ENCODE measurements at regions not wholly inside any gene's neighbourhood (a gene's known extent, or its start where the extent isn't known, plus 50 kb on each side); places are given as distances from the start of the nearest gene placed in this dataset.
"Not testable (repeated sequence)": the region's sequence is repeated elsewhere in the genome, so short reads cannot be mapped to it uniquely, and the experiment has no call there.

GRCh38 chr2:111551428-111551827, 332.6 kb downstream of the ANAPC1 start:
- H3K4me1 ChIP-seq (ENCODE audit: insufficient read depth, low read length); H3K9ac ChIP-seq (ENCODE audit: low read depth, low read length); H3K36me3 ChIP-seq (ENCODE audit: insufficient read depth, low read length); H3K9me3 ChIP-seq (ENCODE audit: control insufficient read depth, insufficient read depth, low read length): not testable (repeated sequence)

- H3K9ac ChIP-seq (ENCODE audit: low read depth, low read length); H3K4me1 ChIP-seq (ENCODE audit: insufficient read depth, low read length); H3K9me3 ChIP-seq (ENCODE audit: control insufficient read depth, insufficient read depth, low read length); H3K36me3 ChIP-seq (ENCODE audit: insufficient read depth, low read length): not testable (repeated sequence)
Observed at GRCh38 chr2:111552625-111553024, 331.4 kb downstream of the ANAPC1 start.

GRCh38 chr2:111559301-111559700, 324.7 kb downstream of the ANAPC1 start:
- H3K9ac ChIP-seq (ENCODE audit: low read depth, low read length); H3K36me3 ChIP-seq (ENCODE audit: insufficient read depth, low read length); H3K9me3 ChIP-seq (ENCODE audit: control insufficient read depth, insufficient read depth, low read length); H3K4me1 ChIP-seq (ENCODE audit: insufficient read depth, low read length): not testable (repeated sequence)

GRCh38 chr2:111559814-111560213, 324.2 kb downstream of the ANAPC1 start:
- H3K36me3 ChIP-seq (ENCODE audit: insufficient read depth, low read length); H3K4me1 ChIP-seq (ENCODE audit: insufficient read depth, low read length); H3K9me3 ChIP-seq (ENCODE audit: control insufficient read depth, insufficient read depth, low read length); H3K9ac ChIP-seq (ENCODE audit: low read depth, low read length): not testable (repeated sequence)

GRCh38 chr2:111566068-111566467, 317.9 kb downstream of the ANAPC1 start:
- H3K36me3 ChIP-seq (ENCODE audit: insufficient read depth, low read length); H3K9me3 ChIP-seq (ENCODE audit: control insufficient read depth, insufficient read depth, low read length); H3K4me1 ChIP-seq (ENCODE audit: insufficient read depth, low read length); H3K9ac ChIP-seq (ENCODE audit: low read depth, low read length): not testable (repeated sequence)

- H3K9ac ChIP-seq (ENCODE audit: low read depth, low read length); H3K9me3 ChIP-seq (ENCODE audit: control insufficient read depth, insufficient read depth, low read length); H3K36me3 ChIP-seq (ENCODE audit: insufficient read depth, low read length); H3K4me1 ChIP-seq (ENCODE audit: insufficient read depth, low read length): not testable (repeated sequence)
Observed at GRCh38 chr2:111567233-111567632, 316.8 kb downstream of the ANAPC1 start.

GRCh38 chr2:111569356-111570199, 314.4 kb downstream of the ANAPC1 start:
- H3K9me3 ChIP-seq (ENCODE audit: control insufficient read depth, insufficient read depth, low read length); H3K36me3 ChIP-seq (ENCODE audit: insufficient read depth, low read length); H3K9ac ChIP-seq (ENCODE audit: low read depth, low read length); H3K4me1 ChIP-seq (ENCODE audit: insufficient read depth, low read length): not testable (repeated sequence)

GRCh38 chr2:111570300-111571114, 313.5 kb downstream of the ANAPC1 start:
- not testable (repeated sequence) for H3K36me3 ChIP-seq (ENCODE audit: insufficient read depth, low read length); H3K4me1 ChIP-seq (ENCODE audit: insufficient read depth, low read length); H3K9me3 ChIP-seq (ENCODE audit: control insufficient read depth, insufficient read depth, low read length); H3K9ac ChIP-seq (ENCODE audit: low read depth, low read length)

GRCh38 chr2:111574803-111575202, 309.2 kb downstream of the ANAPC1 start:
- not testable (repeated sequence) for H3K36me3 ChIP-seq (ENCODE audit: insufficient read depth, low read length); H3K9me3 ChIP-seq (ENCODE audit: control insufficient read depth, insufficient read depth, low read length); H3K4me1 ChIP-seq (ENCODE audit: insufficient read depth, low read length); H3K9ac ChIP-seq (ENCODE audit: low read depth, low read length)

- not testable (repeated sequence) for H3K4me1 ChIP-seq (ENCODE audit: insufficient read depth, low read length); H3K9me3 ChIP-seq (ENCODE audit: control insufficient read depth, insufficient read depth, low read length); H3K36me3 ChIP-seq (ENCODE audit: insufficient read depth, low read length); H3K9ac ChIP-seq (ENCODE audit: low read depth, low read length)
Observed at GRCh38 chr2:111577154-111577885, 306.7 kb downstream of the ANAPC1 start.

GRCh38 chr2:111579500-111580134, 304.4 kb downstream of the ANAPC1 start:
- not testable (repeated sequence) for H3K4me1 ChIP-seq (ENCODE audit: insufficient read depth, low read length); H3K9ac ChIP-seq (ENCODE audit: low read depth, low read length); H3K36me3 ChIP-seq (ENCODE audit: insufficient read depth, low read length); H3K9me3 ChIP-seq (ENCODE audit: control insufficient read depth, insufficient read depth, low read length)

GRCh38 chr2:111580616-111581015, 303.4 kb downstream of the ANAPC1 start:
- not testable (repeated sequence) for H3K36me3 ChIP-seq (ENCODE audit: insufficient read depth, low read length); H3K9me3 ChIP-seq (ENCODE audit: control insufficient read depth, insufficient read depth, low read length); H3K9ac ChIP-seq (ENCODE audit: low read depth, low read length); H3K4me1 ChIP-seq (ENCODE audit: insufficient read depth, low read length)

GRCh38 chr2:111582090-111582489, 301.9 kb downstream of the ANAPC1 start:
- not testable (repeated sequence) for H3K36me3 ChIP-seq (ENCODE audit: insufficient read depth, low read length); H3K4me1 ChIP-seq (ENCODE audit: insufficient read depth, low read length); H3K9me3 ChIP-seq (ENCODE audit: control insufficient read depth, insufficient read depth, low read length); H3K9ac ChIP-seq (ENCODE audit: low read depth, low read length)

- H3K9me3 ChIP-seq (ENCODE audit: control insufficient read depth, insufficient read depth, low read length); H3K4me1 ChIP-seq (ENCODE audit: insufficient read depth, low read length); H3K9ac ChIP-seq (ENCODE audit: low read depth, low read length); H3K36me3 ChIP-seq (ENCODE audit: insufficient read depth, low read length): not testable (repeated sequence)
Observed at GRCh38 chr2:111583480-111583879, 300.5 kb downstream of the ANAPC1 start.

All from ES-I3 (cell line).